ENCODE measurements at regions not wholly inside any gene's neighbourhood (a gene's known extent, or its start where the extent isn't known, plus 50 kb on each side); places are given as distances from the start of the nearest gene placed in this dataset.

DNA sequence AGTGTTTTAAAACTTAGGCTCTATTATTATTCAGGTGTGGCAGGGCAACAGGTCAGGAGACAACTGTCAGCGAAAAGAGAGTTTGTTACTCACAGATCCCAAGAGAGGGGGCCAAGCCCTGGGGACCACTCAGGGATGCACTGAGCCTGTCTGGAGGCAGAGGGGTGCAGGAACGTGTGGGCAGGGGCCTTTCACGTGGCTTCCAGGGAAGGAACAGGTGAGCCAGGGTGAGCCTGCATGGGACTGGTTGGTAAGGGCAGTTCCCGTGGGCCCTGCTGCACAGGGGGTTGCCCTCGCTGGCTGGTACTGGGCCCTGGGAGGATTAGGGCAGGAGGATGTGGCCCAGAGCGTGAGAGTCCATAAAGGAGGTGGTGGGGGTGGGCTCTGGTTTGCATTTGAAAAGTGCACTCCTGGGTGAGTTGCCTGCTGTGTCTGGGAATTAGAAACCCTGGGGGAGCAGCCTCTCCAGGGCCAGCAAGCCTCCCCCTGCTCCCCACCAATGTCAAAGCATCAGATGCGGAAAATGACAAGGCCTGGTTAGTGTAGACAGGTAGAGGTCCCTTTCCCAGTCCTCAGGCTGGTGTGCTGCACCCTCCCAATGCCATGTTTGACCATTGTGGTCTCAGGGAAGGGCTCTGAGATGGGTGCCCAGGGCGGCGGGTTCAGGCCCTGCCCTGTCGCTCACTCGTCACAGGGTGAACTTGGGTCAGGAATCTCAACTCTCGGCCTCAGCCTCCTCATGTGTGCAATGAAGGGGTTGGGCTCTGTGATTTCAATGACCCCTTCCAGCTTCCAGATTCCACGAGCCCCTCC lies 127.4 kb upstream of the RPS6KA2 start:
- no peak overlapping the region for H3K4me3 ChIP-seq (ENCODE audit: low read depth, low read length)
- TF ChIP-seq, protein P1, sequence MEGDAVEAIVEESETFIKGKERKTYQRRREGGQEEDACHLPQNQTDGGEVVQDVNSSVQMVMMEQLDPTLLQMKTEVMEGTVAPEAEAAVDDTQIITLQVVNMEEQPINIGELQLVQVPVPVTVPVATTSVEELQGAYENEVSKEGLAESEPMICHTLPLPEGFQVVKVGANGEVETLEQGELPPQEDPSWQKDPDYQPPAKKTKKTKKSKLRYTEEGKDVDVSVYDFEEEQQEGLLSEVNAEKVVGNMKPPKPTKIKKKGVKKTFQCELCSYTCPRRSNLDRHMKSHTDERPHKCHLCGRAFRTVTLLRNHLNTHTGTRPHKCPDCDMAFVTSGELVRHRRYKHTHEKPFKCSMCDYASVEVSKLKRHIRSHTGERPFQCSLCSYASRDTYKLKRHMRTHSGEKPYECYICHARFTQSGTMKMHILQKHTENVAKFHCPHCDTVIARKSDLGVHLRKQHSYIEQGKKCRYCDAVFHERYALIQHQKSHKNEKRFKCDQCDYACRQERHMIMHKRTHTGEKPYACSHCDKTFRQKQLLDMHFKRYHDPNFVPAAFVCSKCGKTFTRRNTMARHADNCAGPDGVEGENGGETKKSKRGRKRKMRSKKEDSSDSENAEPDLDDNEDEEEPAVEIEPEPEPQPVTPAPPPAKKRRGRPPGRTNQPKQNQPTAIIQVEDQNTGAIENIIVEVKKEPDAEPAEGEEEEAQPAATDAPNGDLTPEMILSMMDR (IDR thresholded peaks at IDR 0.05; ENCODE audit: borderline replicate concordance, insufficient read depth, low read depth, low read length): no peak

DNA sequence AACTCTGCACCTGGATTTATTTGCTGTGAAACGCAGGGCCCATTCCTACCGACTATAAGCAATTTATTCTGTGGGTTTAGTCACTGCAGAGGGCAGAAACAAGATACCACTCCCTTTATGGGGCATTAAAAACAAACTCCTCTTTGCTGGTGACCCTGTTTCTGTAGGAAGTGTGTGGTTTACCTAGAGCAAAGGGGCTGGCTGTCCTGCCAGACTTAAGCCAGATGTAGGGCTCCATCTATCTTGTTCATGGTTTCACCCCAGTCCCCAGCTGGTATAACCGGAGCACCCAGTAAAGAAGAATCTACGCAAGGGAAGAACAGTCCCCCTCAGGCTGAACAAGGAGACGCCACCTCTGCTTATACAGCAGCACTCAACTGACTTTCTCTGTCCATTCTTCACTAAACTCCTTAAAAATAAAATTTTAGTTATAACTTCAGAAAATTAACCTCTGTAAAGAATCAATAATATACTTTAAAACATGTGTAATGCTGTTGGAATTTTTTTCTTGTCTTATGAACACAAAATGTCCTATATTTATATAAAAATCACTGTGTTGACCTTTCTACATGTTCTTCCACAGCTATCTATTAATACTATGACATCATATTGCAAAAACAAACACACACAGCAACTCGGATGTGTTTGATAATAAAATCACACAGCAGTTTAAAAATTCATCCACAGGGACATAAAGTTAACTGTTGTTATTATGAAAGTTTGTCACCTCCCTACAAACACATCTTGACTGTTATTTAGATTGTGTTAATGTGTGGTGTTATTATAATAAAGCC lies 126.1 kb upstream of the RPS6KA2 start:
- TF ChIP-seq, protein P1 (IDR thresholded peaks at IDR 0.05; ENCODE audit: borderline replicate concordance, insufficient read depth, low read depth, low read length): no peak

DNA sequence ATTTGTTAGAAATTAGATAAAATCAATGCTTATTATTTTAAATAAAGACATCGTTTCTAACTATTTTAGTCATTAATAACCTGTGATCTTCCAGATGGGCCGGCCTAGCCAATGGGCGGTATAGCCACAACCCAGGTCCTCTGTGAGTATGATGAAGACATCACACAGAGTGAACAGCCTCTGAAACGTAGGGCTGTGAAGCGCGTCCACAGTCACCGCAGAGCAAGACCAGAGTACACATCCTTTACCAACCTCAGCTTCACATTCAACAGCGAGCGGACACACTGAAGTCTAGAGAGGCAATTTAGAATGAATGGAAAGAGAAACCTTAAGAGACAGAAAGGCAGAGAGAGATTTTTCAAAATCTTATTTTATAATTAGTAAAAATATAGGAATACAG lies 125.0 kb upstream of the RPS6KA2 start:
- H3K4me3 ChIP-seq (ENCODE audit: low read depth, low read length): no peak overlapping the region
- TF ChIP-seq, protein P1 (IDR thresholded peaks at IDR 0.05; ENCODE audit: borderline replicate concordance, insufficient read depth, low read depth, low read length): no peak

More for the DNA sequence above, 126.1 kb upstream of the RPS6KA2 start:
- no peak overlapping the region for H3K4me3 ChIP-seq (ENCODE audit: low read depth, low read length)

DNA sequence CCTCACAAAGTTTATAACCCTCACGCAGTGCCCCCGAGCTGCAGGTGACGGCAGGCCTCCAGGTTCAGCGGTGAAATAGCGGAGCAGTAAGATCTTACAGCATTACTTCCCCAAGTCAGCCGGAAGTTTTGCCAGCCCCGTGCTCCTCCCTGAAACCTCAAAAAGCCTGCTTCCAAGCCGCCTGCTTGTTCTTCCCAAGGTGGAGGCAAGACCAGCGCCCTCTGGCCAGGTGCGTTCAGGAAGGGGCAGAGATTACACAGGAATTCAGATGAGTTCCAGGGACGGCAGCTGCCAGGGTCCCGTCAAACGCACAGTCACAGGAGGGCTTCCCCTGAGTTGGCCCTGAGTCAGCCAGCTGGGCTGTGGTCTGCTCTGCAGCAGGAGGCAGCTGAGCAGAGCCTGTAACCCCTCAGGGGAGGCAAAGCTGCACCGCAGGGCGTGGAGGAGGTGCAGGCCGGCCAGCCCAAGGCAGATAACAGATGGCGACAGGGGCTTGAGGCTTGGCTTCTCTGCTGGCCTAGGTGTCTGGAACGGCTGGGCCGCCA lies 124.1 kb upstream of the RPS6KA2 start:
- TF ChIP-seq, protein P1 (IDR thresholded peaks at IDR 0.05; ENCODE audit: borderline replicate concordance, insufficient read depth, low read depth, low read length): no peak
- no peak overlapping the region for H3K4me3 ChIP-seq (ENCODE audit: low read depth, low read length)

DNA sequence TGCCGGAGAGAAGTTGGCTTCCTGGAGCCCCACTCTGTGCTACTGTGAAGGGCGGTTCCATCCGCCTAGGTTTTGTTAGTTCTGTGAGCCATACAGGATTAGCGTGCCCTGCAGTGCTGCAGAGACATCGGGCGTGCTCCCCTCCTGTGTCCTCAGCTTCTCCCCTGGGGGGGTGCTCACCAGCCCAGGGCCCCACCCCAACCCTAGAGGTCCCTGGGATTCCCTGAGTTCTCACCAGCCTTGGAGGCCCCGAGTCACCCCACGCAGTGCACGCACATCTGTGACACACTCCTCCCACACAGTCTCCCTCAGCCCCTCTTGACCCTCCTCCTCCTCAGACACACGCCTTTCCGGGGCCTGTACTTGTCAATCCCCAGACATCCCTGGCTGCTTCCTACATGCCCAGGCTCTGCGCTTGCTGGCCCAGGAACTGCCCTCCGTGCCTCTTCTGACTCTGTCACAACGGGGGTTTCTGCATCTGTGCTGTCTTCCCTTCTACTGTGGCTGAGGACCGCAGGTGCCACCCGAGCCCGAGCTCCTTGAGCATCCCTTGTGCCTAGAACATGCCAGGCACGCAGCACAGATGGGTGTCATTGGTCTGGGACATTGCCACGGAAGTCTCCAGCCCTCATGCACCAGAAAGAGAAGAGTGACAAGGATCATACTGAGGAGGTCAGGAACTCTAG lies 123.2 kb upstream of the RPS6KA2 start:
- TF ChIP-seq, protein P1 (IDR thresholded peaks at IDR 0.05; ENCODE audit: borderline replicate concordance, insufficient read depth, low read depth, low read length): no peak
- H3K4me3 ChIP-seq (ENCODE audit: low read depth, low read length): no peak overlapping the region

DNA sequence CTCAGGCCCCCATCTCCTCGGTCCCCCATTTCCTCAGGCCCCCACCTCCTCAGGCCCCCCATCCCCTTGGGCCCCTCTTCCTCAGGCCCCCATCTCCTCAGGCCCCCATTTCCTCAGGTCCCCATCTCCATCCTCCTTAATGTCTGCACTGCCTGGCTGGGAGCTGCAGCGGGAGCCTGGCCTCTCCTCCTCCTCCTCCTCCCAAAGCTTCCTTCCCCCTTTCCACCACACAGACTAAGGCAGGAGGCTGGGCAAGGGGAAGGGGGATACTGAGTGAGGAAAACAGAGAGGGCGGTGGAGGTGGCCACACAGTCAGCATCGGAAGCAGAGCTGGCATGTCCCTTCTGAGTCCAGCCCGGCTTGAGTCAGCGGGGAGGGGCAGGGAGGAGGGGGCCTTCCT lies 122.6 kb upstream of the RPS6KA2 start:
- TF ChIP-seq, protein P1 (IDR thresholded peaks at IDR 0.05; ENCODE audit: borderline replicate concordance, insufficient read depth, low read depth, low read length): no peak
- H3K4me3 ChIP-seq (ENCODE audit: low read depth, low read length): no peak overlapping the region
